ENCODE measurements at regions not wholly inside any gene's neighbourhood (a gene's known extent, or its start where the extent isn't known, plus 50 kb on each side); places are given as distances from the start of the nearest gene placed in this dataset.

DNA sequence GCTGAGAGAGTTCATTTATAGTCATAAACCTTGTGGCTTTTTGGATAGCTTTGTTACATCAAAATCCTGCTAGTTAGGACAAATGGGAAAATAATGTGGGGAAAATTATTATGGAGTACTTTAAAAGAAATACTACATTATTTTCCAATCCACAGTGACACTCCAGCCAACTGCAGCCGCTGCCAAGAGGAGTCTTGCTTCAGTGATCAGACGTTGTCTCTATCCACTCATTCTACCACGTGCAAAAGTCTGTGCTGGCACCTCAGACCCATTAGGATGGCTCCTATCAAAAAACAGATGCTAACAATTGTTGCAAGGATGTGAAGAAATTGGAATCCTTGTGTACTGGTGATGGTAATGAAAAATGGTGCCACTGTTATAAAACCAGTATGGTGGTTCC lies 128.6 kb upstream of the IQSEC1 start (continued):
- TF ChIP-seq, protein P1, sequence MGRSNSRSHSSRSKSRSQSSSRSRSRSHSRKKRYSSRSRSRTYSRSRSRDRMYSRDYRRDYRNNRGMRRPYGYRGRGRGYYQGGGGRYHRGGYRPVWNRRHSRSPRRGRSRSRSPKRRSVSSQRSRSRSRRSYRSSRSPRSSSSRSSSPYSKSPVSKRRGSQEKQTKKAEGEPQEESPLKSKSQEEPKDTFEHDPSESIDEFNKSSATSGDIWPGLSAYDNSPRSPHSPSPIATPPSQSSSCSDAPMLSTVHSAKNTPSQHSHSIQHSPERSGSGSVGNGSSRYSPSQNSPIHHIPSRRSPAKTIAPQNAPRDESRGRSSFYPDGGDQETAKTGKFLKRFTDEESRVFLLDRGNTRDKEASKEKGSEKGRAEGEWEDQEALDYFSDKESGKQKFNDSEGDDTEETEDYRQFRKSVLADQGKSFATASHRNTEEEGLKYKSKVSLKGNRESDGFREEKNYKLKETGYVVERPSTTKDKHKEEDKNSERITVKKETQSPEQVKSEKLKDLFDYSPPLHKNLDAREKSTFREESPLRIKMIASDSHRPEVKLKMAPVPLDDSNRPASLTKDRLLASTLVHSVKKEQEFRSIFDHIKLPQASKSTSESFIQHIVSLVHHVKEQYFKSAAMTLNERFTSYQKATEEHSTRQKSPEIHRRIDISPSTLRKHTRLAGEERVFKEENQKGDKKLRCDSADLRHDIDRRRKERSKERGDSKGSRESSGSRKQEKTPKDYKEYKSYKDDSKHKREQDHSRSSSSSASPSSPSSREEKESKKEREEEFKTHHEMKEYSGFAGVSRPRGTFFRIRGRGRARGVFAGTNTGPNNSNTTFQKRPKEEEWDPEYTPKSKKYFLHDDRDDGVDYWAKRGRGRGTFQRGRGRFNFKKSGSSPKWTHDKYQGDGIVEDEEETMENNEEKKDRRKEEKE (IDR thresholded peaks at IDR 0.05), result no peak
- no peak for TF ChIP-seq NRF1 (conservative IDR thresholded peaks at IDR 0.05; ENCODE audit: low read depth, low read length)
- TF ChIP-seq CHD2 (IDR thresholded peaks at IDR 0.05; ENCODE audit: borderline replicate concordance, low read depth, low read length), result no peak
- no peak for TF ChIP-seq LARP7 (IDR thresholded peaks at IDR 0.05)
- TF ChIP-seq MEF2A (IDR thresholded peaks at IDR 0.05; ENCODE audit: insufficient read depth, low read depth, low read length), result no peak
- no peak for TF ChIP-seq SPI1 (IDR thresholded peaks at IDR 0.05; ENCODE audit: borderline replicate concordance, insufficient read depth, low read depth, low read length)
- TF ChIP-seq NBN (IDR thresholded peaks at IDR 0.05), result no peak
- TF ChIP-seq, protein P2, sequence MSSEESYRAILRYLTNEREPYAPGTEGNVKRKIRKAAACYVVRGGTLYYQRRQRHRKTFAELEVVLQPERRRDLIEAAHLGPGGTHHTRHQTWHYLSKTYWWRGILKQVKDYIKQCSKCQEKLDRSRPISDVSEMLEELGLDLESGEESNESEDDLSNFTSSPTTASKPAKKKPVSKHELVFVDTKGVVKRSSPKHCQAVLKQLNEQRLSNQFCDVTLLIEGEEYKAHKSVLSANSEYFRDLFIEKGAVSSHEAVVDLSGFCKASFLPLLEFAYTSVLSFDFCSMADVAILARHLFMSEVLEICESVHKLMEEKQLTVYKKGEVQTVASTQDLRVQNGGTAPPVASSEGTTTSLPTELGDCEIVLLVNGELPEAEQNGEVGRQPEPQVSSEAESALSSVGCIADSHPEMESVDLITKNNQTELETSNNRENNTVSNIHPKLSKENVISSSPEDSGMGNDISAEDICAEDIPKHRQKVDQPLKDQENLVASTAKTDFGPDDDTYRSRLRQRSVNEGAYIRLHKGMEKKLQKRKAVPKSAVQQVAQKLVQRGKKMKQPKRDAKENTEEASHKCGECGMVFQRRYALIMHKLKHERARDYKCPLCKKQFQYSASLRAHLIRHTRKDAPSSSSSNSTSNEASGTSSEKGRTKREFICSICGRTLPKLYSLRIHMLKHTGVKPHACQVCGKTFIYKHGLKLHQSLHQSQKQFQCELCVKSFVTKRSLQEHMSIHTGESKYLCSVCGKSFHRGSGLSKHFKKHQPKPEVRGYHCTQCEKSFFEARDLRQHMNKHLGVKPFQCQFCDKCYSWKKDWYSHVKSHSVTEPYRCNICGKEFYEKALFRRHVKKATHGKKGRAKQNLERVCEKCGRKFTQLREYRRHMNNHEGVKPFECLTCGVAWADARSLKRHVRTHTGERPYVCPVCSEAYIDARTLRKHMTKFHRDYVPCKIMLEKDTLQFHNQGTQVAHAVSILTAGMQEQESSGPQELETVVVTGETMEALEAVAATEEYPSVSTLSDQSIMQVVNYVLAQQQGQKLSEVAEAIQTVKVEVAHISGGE (CRISPR knock-in tag; IDR thresholded peaks at IDR 0.05), result no peak
- no peak for TF ChIP-seq NR2F1 (conservative IDR thresholded peaks at IDR 0.05)
- TF ChIP-seq NFIC (IDR thresholded peaks at IDR 0.05; ENCODE audit: low read depth, low read length), result no peak
